ENCODE measurements at regions not wholly inside any gene's neighbourhood (a gene's known extent, or its start where the extent isn't known, plus 50 kb on each side); places are given as distances from the start of the nearest gene placed in this dataset.
"Not testable (repeated sequence)": the region's sequence is repeated elsewhere in the genome, so short reads cannot be mapped to it uniquely, and the experiment has no call there.

DNA sequence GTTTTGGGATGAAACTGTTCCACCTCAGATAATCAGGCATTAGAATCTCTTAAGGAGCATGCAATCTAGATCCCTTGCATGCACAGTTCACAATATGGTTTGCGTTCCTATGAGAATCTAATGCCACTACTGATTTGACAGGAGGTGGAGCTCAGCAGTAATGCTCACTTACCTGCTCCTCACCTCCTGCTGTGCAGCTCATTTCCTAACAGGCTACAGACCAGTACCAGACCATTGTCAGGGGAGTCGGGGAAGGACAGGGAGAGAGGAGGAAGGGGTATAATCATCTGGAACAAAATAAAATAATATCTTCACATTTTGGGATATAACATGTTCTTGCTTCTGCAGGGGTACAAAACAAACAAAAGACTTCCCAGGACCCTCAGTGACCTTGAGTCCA lies 532.0 kb upstream of the FSHR start:
- no peak for DNase-seq (ENCODE audit: low spot score)

DNA sequence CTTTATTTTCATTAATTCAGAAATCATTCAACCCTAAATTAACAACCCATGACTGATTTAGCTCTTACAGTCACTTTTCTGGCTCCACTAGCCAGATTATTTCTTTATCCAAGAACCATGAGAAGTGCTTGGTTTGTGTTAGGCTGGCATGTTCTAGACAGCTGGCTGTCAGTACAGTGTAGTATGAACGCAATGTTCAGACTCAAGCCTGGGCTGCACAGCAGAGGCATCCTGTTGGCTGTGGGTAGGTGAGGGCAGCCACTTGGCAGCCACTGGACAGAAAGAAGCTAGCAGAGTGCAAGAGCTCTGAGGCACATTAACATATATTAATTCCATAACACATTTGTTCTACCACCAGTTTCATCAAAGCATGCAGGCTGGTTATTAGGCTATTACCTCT lies 522.9 kb upstream of the FSHR start:
- no peak for DNase-seq (ENCODE audit: low spot score)

DNA sequence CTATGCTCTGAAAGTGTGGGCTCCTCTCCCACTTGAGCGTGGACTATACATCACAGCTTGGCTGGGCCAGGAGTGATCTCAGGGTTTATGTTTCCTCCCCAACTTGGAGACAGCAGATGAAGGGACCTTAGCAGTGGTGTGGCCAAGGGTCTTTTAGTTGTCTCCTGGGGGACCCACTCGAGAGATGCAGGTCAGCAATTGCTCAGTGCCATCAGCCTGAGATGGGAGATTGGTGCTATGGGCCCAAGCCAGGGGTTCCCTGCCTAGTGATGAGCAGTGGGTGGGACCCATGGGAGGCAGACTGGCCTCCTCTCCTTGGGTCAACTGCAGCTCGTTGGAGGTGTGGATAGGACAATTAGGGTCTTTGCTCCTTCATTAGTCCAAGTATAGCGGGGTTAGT lies 510.5 kb upstream of the FSHR start:
- no peak for DNase-seq (ENCODE audit: low spot score)

DNA sequence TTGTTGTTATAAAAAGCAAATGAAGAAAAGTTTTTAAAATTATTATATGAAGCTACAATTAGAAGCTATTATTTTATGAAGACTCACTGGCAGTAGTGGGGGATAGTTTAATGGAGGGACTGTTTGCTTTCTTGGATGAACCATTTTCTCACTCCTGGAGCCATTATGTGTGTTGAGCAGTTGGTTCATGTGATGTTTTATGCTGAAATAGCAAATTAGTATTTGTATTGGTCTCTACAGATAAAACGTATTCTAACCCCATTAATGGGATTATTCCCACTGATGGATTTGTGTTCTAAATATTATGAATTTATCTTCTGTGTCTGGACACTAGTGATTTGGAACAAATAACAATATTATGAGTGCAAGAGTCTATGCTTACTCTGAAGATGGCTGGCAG lies 507.5 kb upstream of the FSHR start:
- DNase-seq (ENCODE audit: low spot score), result no peak

DNA sequence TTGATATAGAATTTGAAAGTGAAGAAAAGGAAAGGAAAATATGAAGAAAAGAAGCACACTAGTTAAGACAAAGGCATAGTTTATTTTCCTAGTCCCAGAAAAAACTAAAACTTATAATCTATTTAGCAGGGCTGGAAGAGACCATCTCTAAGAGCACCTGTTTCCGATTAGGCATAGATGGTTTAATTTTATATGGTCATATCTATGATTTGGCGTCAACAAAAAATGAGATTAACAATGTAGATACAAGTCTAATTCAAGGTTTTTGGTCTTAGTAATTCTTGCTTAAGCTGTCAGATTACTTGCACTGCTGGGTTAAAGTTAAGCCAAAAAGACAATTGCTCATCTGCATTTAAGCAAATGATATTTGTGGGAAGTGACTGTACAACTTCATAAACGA lies 502.5 kb upstream of the FSHR start:
- DNase-seq (ENCODE audit: low spot score), result no peak

DNA sequence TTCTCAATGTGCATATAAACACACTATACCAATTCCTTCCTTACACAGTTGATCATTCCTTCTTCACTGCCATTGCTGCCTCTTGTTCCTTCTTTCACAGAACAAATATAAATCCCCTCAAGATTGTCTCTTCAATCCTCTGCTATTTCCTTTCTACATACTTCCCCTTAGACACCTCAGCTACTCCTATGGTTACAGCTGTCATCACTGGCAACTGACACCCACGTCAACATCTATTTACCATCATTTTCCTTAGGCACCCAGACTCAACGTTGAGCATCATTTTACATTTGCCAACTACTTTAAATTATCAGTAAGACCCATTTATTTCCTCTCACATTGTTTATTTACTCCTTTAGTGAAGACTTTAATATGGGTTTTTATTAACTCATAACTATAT lies 488.8 kb upstream of the FSHR start:
- DNase-seq (ENCODE audit: low spot score), result no peak

DNA sequence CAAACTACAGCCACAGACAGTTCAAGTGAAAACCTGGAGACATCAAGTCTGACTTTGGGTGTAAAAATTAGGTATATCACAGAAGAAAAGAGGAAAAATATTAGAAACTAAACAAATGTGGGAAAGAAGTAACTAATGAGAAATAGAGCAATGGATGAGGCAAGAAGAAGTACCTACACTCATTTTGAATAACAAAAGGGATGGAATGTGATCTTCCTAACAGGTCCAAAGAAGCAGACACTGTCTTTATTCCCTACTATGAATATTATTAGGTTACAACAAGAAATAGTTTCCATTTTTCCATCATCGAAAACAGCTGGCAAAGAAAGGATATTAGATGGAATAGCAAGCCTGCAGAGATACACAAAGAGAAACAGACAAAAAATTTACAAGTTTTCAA lies 486.3 kb upstream of the FSHR start:
- no peak for DNase-seq (ENCODE audit: low spot score)

DNA sequence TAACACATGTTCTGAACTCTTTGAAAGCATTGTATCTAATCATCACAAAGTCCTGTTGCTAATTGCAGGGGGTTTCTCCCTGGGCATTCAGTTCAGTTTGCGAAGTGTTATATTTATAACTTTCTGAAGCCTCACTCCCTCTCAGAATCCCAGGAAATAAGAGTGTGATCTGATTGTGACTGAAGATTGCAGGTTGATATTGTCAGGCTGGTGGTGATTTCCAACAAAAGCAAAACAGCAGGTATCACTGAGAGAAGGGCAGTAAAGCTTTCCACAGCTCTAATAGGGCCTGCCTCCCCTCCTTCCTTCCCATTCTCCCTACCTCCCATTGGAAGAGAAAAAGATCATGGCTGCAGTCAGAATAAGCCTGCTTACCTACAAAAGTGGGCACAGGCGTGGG lies 466.7 kb upstream of the FSHR start:
- no peak for DNase-seq (ENCODE audit: low spot score)

DNA sequence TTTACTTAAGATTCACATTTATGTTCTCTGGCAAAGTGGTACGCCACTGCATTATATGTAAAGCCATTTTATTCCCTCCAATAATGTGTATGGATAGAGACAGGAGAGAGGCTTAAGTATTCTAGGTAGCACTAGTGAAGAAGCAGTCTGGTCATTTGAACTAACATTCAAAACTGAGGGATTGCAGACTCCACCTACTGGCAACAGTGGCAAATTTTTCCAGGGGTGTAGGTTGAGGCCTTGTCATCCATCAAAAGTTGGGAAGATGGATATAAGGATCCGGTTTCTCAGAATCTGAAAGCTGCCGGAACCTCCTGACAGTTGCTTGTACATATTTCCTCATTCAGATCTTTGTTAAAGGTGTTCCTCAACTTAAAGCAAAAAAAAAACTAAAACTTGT lies 465.5 kb upstream of the FSHR start:
- peak; percentile 28 for DNase-seq (ENCODE audit: low spot score)

DNA sequence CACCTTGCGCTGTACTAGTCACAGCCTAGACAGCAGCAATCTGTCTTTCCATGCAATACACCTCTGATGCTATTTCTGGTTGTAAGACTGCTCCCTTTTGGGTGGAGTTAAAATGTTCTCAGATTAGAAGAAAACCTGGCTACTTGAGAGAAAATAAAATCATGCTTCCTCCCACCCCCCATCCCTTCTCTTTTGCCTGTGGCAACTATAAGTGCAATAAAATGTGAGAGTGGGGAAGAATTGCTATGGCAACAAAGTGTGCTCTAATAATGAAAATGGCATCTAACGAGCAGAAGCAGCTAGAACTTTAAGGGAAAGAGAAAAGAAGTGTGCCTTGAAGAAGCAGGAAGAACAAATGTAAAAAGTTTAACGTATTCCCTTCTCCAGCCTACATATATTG lies 464.2 kb upstream of the FSHR start:
- no peak for DNase-seq (ENCODE audit: low spot score)

DNA sequence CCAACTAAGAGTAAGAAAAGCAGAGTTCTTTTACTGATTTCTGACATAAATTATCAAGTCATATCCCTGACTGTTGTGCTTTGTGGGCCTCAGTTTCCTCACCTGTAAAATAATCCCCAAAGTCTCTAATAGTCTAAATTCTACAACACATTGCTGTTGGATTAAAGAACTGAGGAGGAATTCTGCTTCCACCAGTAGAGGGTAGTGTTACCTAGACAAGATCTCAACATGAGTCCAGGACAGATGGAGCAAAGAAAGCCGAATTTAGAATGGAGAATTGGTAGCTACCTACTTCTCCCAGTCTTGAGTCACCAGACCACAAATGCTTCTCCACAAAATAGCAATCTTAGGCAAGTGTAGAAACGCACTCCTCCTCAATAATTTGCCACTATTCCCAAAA lies 462.5 kb upstream of the FSHR start:
- DNase-seq (ENCODE audit: low spot score), result peak; percentile 41

DNA sequence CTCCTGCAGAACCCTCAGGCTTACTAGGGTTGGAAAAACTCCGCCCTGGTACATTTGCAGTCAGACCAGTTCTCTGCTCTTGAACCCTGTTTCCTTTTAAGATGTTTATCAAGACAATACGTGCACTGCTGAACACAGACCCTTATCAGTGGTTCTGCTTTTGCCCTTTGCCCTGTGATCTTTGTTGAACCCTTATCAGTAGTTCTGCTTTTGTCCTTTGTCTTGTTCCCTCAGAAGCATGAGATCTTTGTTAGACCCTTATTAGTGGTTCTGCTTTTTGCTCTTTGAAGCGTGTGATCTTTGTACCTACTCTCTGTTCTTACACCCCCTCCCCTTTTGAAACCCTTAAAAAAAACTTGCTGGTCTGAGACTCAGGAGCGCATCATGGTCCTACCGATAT lies 457.5 kb upstream of the FSHR start:
- DNase-seq (ENCODE audit: low spot score), result not testable (repeated sequence)

DNA sequence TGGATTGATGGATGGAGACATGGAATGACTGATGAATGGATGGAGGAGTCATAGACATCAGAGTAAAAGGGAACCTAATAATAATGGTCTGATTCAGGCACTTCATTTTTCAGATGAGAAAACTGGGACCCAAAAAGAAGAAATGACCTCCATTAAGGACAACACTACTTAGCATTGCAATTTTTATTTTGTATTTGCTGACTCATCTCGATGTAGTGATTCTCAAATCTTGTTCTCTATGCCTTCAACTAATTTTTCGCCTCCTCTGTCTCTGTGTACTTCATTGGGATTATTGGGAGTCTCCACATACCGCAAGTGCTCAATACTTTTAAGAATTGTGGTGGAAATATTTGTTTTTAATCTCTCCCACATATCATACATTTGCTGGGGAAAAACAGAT lies 446.2 kb upstream of the FSHR start:
- DNase-seq (ENCODE audit: low spot score), result no peak

DNA sequence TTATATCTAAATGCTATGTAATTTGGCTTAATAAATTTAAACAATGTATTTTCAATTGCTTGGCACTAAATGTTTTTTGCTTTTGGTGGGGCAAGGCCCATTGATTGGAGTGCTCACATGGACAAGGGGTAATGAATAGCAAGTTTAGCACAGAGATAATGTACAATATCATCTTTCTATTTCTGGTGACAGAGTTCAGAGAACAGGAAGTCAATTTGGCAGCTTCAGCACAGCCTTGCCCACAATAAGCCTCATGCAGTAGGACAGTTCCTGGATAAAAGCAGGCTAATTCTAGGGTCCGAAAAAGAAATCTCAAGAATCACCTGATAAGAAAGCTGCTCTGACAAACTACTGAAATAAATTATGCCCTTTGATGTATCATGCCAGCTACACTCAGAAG lies 443.9 kb upstream of the FSHR start:
- no peak for DNase-seq (ENCODE audit: low spot score)

DNA sequence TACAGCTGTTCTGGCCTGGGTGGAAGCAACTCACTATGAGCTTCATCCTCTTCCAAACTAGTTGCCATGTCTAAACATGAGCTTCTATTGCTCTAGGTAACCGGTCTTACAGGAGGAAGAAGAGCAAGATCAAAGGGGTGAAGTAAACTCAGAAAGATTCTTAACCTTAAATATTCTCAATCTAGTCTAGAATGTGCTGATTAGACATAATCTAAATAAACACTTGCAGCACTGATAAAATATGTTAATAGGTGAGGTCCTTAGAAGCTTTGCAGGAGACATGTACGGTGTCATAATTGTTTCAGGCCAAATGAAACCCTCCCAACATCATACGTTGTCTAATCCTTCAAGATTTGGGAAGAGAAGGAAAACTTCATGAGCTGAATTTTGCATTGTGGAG lies 431.6 kb upstream of the FSHR start:
- DNase-seq (ENCODE audit: low spot score), result no peak

DNA sequence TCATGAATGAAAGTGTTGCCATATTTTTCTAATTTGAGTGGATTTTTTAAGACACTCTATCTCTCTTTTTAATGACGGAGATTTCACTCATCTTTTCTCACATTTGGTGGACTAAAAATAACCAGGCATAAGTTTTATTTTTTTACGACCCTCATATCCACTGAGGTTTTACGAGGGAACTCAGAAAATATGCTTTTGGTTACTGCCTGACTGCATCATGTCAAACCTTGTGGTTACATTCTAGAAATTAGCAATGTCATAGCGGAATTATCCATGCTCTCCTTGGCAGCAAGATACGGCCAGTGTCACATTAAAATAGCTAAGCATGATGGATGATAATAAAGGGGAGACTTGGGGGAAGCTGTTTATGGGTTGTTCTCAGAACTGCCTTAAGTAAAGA lies 428.6 kb upstream of the FSHR start:
- DNase-seq (ENCODE audit: low spot score), result no peak

DNA sequence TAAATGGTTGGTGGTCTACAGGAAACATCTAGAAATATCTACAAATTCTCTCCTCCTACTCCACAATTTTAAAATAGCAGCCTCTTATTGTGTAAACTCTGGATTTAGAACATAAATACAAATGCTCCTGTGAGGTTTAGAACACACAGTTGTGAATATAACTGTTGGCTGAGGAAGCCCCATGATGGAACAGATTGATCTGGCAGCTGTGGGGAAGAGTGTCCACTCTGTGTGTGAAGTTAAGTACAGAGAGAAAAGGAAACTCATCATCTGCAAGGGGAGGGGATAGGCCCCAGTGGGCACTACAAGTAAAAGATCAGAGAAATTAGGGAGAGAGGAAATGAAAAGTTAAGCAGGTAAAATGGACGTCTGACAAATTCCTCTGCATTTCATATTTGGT lies 422.7 kb upstream of the FSHR start:
- no peak for DNase-seq (ENCODE audit: low spot score)

DNA sequence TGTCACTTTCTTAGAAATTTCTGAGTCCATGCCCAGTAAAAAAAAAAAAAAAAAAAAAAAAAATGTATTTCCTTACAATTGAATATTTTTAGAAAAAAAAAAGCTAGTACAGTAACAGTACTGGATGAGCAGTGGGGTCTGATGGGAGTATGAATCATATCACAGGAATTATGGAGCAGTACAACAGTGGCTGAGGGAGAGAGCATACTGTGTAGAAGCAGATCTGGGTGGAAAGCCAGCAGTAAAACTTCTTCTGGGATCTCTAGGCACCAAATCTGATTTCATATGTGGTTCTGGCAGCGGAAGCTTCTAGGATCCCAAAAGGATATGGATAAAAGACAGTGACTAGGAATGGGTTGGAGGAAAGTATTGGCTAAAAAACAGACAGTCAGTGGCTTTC lies 414.9 kb upstream of the FSHR start:
- no peak for DNase-seq (ENCODE audit: low spot score)

DNA sequence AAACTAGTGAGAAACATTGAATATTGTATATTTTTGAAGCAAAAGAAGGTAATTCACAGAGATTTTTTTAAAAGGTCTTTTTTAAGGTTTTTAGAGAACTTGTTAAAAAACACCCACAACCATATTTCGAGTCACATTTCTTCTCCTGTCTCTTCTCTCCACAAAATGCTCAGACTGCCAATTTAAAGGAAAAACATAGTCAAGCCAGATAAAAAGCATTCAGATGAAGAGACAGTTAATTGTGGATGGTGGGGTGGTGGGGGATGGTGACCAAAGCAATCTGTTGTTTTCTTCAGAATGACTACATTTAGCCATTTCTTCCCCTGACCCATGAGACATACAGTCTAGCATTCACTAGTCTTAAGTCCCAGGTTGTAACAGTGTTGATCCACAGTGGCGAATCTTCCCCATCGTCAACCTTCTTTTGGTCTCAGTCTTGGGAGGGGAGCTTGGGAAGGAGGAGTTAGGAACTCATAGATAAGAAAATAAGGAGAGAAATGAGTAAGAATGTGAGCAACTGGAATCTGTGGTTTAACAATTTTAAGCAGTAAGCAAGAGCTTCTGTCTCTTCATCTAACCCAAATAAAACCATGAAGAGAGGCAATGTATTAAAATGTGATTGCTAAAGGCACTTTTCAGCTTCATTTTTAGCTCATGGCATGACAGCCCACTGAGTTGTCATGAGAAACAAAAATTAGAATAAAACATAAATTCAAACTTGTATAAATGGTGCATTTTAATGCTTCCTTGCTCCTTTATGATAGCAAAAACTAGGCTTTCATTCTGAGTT lies 413.7 kb upstream of the FSHR start:
- no peak for DNase-seq (ENCODE audit: low spot score)

DNA sequence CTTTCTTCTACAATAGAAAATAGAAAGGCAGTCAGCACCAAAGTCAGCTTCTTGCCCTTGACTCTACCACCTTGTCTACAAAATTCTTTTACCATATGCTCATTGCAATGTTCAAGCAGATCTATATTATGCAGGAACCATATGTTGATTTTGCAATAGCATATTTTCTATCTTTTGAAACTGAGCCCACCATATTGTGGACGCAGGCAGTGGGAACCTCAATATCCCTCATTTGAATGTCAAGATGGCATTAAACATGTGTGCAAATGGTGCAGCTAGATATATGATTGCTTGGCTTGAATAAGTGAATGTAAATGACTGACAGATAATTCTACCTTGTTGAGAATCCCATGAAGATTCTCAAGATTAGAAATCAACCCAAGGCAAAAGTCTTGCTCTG lies 412.7 kb upstream of the FSHR start:
- DNase-seq (ENCODE audit: low spot score), result no peak

DNA sequence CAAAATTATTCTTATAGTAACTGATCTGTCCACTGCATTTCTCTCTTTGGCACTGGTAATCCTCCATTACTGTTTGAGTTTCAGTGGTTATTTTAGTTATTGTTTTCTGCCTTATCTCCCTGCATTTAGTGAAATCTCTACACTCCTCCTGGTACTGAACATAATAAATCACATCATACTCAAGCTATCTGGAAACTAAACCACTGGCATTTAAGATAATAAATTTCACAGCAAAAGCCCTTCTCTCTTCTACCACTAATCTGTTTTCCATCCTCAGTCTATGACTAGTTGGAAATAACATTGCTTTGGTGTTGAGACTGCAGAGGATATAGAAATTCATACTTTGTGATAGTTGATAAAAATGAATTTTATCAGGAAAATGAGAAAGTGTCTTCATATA lies 399.3 kb upstream of the FSHR start:
- no peak for DNase-seq (ENCODE audit: low spot score)

DNA sequence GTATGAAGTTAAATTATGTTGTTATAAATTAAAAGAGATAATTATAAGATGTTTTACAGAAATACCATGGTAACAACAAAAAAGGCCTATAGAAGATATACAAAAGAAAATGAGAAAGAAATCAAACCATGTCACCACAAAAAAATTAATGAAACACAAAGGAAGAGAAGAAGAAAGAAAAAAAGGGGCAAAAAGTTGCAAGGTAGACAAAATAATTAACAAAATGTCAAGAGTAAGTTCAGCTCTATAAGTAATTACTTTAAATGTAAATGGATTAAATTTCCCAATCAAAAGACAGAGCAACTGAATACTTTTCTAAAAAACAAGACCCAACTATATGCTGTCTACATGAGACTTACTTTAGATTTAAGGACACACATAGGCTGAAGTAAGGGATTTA lies 378.4 kb upstream of the FSHR start:
- no peak for DNase-seq (ENCODE audit: low spot score)

DNA sequence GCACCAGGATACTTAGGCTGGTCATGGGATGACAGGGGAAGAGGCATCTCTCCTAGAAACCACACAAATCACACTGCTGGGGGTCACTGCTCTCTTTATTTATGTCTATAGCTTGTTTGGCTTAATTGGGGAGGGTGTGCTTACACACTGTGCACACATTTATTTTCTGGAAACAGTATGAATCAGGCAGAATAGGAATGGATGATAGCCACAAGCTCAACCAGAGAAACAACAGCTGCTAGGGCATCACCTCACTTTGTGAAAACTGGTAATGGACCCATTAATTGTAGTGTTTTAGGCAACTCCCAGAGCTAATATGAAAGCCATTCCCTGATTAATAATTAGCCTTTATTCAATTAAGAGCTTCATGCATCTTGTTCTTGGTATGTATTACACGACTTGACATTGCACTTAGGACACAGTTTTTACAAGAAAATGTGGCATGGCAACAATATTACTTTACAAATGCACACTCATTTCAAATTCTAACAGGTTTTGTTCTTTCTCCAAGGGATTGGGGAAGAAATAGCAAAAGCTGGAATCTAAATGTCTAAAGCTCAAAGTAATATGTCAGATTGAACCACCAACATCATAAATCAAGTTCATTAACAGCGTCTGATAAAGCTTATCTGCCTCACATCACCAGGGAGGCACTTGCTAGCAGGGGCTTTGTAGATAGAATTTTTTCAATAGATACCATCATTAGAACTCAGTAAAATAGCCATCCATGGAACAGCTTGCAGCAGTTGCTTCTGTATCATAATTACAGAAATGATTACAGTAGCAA lies 361.9 kb upstream of the FSHR start:
- DNase-seq (ENCODE audit: low spot score), result no peak

DNA sequence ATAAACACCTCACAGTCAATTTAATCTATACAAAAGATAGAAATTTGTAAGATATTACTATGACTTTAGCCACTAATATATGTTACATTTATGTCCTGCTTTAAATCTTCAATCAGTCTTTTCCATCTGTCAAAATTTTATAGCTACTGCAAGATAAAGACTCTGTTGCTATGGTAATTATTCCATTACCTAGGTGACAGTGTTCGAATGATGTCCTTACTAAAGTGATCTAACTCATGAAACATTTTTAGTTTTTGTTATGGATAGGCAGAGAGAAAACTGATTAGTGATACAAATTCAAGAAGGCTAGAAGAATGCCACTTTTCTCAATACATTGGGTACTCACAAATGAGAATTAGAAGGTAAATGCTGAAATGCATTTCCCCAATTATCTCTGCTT lies 359.9 kb upstream of the FSHR start:
- no peak for DNase-seq (ENCODE audit: low spot score)

All from SW480 (cell line).